Mesenchymal stem cell (in vitro differentiated cells and primary cell): ENCODE measurements at regions not wholly inside any gene's neighbourhood (a gene's known extent, or its start where the extent isn't known, plus 50 kb on each side); places are given as distances from the start of the nearest gene placed in this dataset.
A peak's percentile ranks its signal among the peaks of the same experiment; 100 is the strongest.

Experiments
- DNase-seq: peaks from one replicate; pipeline ENCODE4 v3.0.0-alpha.2; 2013
- H2AFZ ChIP-seq: one replicate; pipeline ENCODE4 v1.6.1; 2013; ENCODE audit warnings: low read depth, mild to moderate bottlenecking, control low read depth, inconsistent platforms, low read length, moderate library complexity
- H2AK5ac ChIP-seq: 2 replicates; pipeline ENCODE4 v1.6.1; 2013; ENCODE audit warnings: low read length, moderate library complexity, mild to moderate bottlenecking, inconsistent platforms; ENCODE audit not compliant: severe bottlenecking
- H2BK120ac ChIP-seq: one replicate; pipeline ENCODE4 v1.6.1; 2013; ENCODE audit warnings: low read depth, mild to moderate bottlenecking, inconsistent platforms, low read length, moderate library complexity
- H2BK12ac ChIP-seq, 2 experiments: one replicate each; pipeline ENCODE4 v1.6.1; 2013; ENCODE audit warnings: inconsistent platforms in 2 of 2, low read length in 2 of 2, mild to moderate bottlenecking in 2 of 2, moderate library complexity in 2 of 2, control low read depth in 1 of 2
- H2BK15ac ChIP-seq: one replicate; pipeline ENCODE4 v1.6.1; 2013; ENCODE audit warnings: mild to moderate bottlenecking, low read depth, inconsistent platforms; ENCODE audit not compliant: poor library complexity, severe bottlenecking
- H2BK5ac ChIP-seq: 2 replicates; pipeline ENCODE4 v1.6.1; 2013; ENCODE audit warnings: low read depth, mild to moderate bottlenecking, low read length, control low read depth, inconsistent platforms; ENCODE audit not compliant: poor library complexity, severe bottlenecking
- H3K14ac ChIP-seq, 2 experiments: one replicate each; pipeline ENCODE4 v1.6.1; 2013; ENCODE audit warnings: inconsistent platforms in 2 of 2, low read length in 2 of 2, control low read depth in 1 of 2, mild to moderate bottlenecking in 1 of 2, moderate library complexity in 1 of 2
- H3K18ac ChIP-seq, 2 experiments: one replicate each; pipeline ENCODE4 v1.6.1; 2013; ENCODE audit warnings: inconsistent platforms in 2 of 2, low read length in 2 of 2, control low read depth in 1 of 2, low read depth in 1 of 2, mild to moderate bottlenecking in 1 of 2
- H3K23ac ChIP-seq, 2 experiments: one replicate each; pipeline ENCODE4 v1.6.1; 2013; ENCODE audit warnings: inconsistent platforms in 2 of 2, low read length in 2 of 2, mild to moderate bottlenecking in 2 of 2, moderate library complexity in 2 of 2, control low read depth in 1 of 2
- H3K27ac ChIP-seq: 2 replicates; pipeline ENCODE4 v1.5.1; 2013; ENCODE audit warnings: mild to moderate bottlenecking, moderate library complexity, low read length, control low read depth, inconsistent platforms; ENCODE audit not compliant: poor library complexity, severe bottlenecking
- H3K27me3 ChIP-seq, 2 experiments: 2 replicates each; pipeline versions ENCODE4 v1.6.1 to v1.7.0; 2013; ENCODE audit warnings: low read length in 2 of 2, mild to moderate bottlenecking in 2 of 2, moderate library complexity in 2 of 2, control low read depth in 1 of 2, inconsistent platforms in 1 of 2; ENCODE audit not compliant: control insufficient read depth in 1 of 2, insufficient read depth in 1 of 2
- H3K36me3 ChIP-seq, 2 experiments: 2 replicates each; pipeline versions ENCODE4 v1.6.1 to v1.7.0; 2013; ENCODE audit warnings: low read length in 2 of 2, control low read depth in 1 of 2, inconsistent platforms in 1 of 2, low read depth in 1 of 2, mild to moderate bottlenecking in 1 of 2; ENCODE audit not compliant: insufficient read depth in 2 of 2, control insufficient read depth in 1 of 2
- H3K4ac ChIP-seq, 2 experiments: one replicate each; pipeline ENCODE4 v1.6.1; 2013; ENCODE audit warnings: inconsistent platforms in 2 of 2, low read length in 2 of 2, mild to moderate bottlenecking in 2 of 2, moderate library complexity in 2 of 2, control low read depth in 1 of 2, low read depth in 1 of 2
- H3K4me1 ChIP-seq: 2 replicates; pipeline ENCODE4 v1.6.1; 2013; ENCODE audit warnings: low read depth, low read length, control low read depth; ENCODE audit not compliant: control insufficient read depth, insufficient read depth
- H3K4me2 ChIP-seq: 2 replicates; pipeline ENCODE4 v1.6.1; 2013; ENCODE audit warnings: low read length, mild to moderate bottlenecking, inconsistent platforms; ENCODE audit not compliant: poor library complexity, severe bottlenecking
- H3K4me3 ChIP-seq, 2 experiments: 2 replicates each; pipeline versions ENCODE4 v1.5.1 to v1.7.0; 2013; ENCODE audit warnings: low read length in 2 of 2, mild to moderate bottlenecking in 2 of 2, control low read depth in 1 of 2, low read depth in 1 of 2; ENCODE audit not compliant: insufficient read depth in 1 of 2
- H3K79me1 ChIP-seq: replicated peaks from 2 replicates; pipeline ENCODE4 v1.6.1; 2013; ENCODE audit warnings: mild to moderate bottlenecking, control low read depth, low read length, inconsistent platforms; ENCODE audit not compliant: poor library complexity, severe bottlenecking
- H3K9ac ChIP-seq: 2 replicates; pipeline ENCODE4 v1.7.0; 2013; ENCODE audit warnings: mild to moderate bottlenecking, low read length, moderate library complexity
- H3K9me3 ChIP-seq: 2 replicates; pipeline ENCODE4 v1.7.0; 2013; ENCODE audit warnings: mild to moderate bottlenecking, low read length; ENCODE audit not compliant: control insufficient read depth
- H4K8ac ChIP-seq: one replicate; pipeline ENCODE4 v1.6.1; 2013; ENCODE audit warnings: inconsistent platforms, mild to moderate bottlenecking, low read length, moderate library complexity
- H4K91ac ChIP-seq: one replicate; pipeline ENCODE4 v1.6.1; 2013; ENCODE audit warnings: mild to moderate bottlenecking, low read length, inconsistent platforms
- WGBS: methylation state at CpG from one replicate; pipeline ENCODE4 v1.1.7; 2013; ENCODE audit warnings: mixed read lengths; 5-methylcytosine and 5-hydroxymethylcytosine counted together

GRCh38 chrX:45888518-45888917 lies 656.7 kb downstream of the ZNF674 start:
- Histone ChIP-seq H2BK5ac (no peak overlapping the region), H3K18ac (no peak overlapping the region), H2BK12ac (no peak overlapping the region)

GRCh38 chrX:45885931-45886330 lies 659.3 kb downstream of the ZNF674 start:
- no peak overlapping the region for H2AFZ ChIP-seq
- 90% methylated on average over 1 of the region's 2 CpGs for WGBS

More at GRCh38 chrX:45888518-45888917, 656.7 kb downstream of the ZNF674 start:
- H3K79me1 ChIP-seq, result no peaks in the 10 kb centered on the region
- no peaks in the 10 kb centered on the region for H3K36me3 ChIP-seq
- no peak overlapping the region for H3K27ac ChIP-seq
- H3K4me2 ChIP-seq, result no peak overlapping the region
- H2AFZ ChIP-seq, result no peak overlapping the region
- peaks cover 0 to 36% of the 10 kb centered on the region in 2 experiments for H3K27me3 ChIP-seq
- no peak overlapping the region for H2BK120ac ChIP-seq
- no peak overlapping the region for H3K14ac ChIP-seq
- no peak overlapping the region for H3K23ac ChIP-seq
- peak; percentile 8 for DNase-seq
- no peak overlapping the region for H3K9ac ChIP-seq
- H4K8ac ChIP-seq, result no peak overlapping the region
- no peak overlapping the region for H2BK15ac ChIP-seq
- H3K4me3 ChIP-seq, result no peak overlapping the region
- no peak overlapping the region for H2AK5ac ChIP-seq
- H4K91ac ChIP-seq, result no peak overlapping the region
- no peaks in the 10 kb centered on the region for H3K4me1 ChIP-seq
- no peaks in the 10 kb centered on the region for H3K9me3 ChIP-seq
- no peak overlapping the region for H3K4ac ChIP-seq

GRCh38 chrX:45879512-45879911 lies 665.7 kb downstream of the ZNF674 start:
- H4K91ac ChIP-seq, result no peak overlapping the region
- no peak overlapping the region for H2AK5ac ChIP-seq
- no peak for DNase-seq
- H3K23ac ChIP-seq, result no peak overlapping the region
- H3K9me3 ChIP-seq, result no peaks in the 10 kb centered on the region
- H3K36me3 ChIP-seq, result no peaks in the 10 kb centered on the region
- H3K4me1 ChIP-seq, result no peaks in the 10 kb centered on the region
- H3K27ac ChIP-seq, result no peak overlapping the region
- no peak overlapping the region for H3K4ac ChIP-seq
- no peaks in the 10 kb centered on the region for H3K79me1 ChIP-seq
- peaks cover 0 to 37% of the 10 kb centered on the region in 2 experiments for H3K27me3 ChIP-seq
- no peak overlapping the region for H3K14ac ChIP-seq
- H2BK15ac ChIP-seq, result no peak overlapping the region
- H2BK5ac ChIP-seq, result no peak overlapping the region
- no peak overlapping the region for H3K4me2 ChIP-seq
- WGBS, result 86% methylated on average over 2 of the region's 3 CpGs
- no peak overlapping the region for H3K4me3 ChIP-seq
- no peak overlapping the region for H2AFZ ChIP-seq
- no peak overlapping the region for H3K18ac ChIP-seq
- no peak overlapping the region for H2BK12ac ChIP-seq
- H2BK120ac ChIP-seq, result no peak overlapping the region
- H3K9ac ChIP-seq, result no peak overlapping the region
- H4K8ac ChIP-seq, result no peak overlapping the region

More at GRCh38 chrX:45885931-45886330, 659.3 kb downstream of the ZNF674 start:
- Histone ChIP-seq H2BK5ac (no peak overlapping the region), H3K27me3 (peaks cover 0 to 41% of the 10 kb centered on the region in 2 experiments), H3K14ac (no peak overlapping the region), H3K23ac (no peak overlapping the region), H3K4ac (no peak overlapping the region), H2AK5ac (no peak overlapping the region), H3K36me3 (no peaks in the 10 kb centered on the region), H3K9me3 (no peaks in the 10 kb centered on the region), H3K4me3 (no peak overlapping the region), H2BK15ac (no peak overlapping the region), H4K91ac (no peak overlapping the region), H3K9ac (no peak overlapping the region), H2BK120ac (no peak overlapping the region), H3K27ac (no peak overlapping the region), H2BK12ac (no peak overlapping the region), H3K4me1 (no peaks in the 10 kb centered on the region), H3K4me2 (no peak overlapping the region), H3K79me1 (no peaks in the 10 kb centered on the region), H4K8ac (no peak overlapping the region), H3K18ac (no peak overlapping the region)
- no peak for DNase-seq

GRCh38 chrX:45876206-45876605 lies 669.0 kb downstream of the ZNF674 start:
- H3K4me2 ChIP-seq, result no peak overlapping the region
- H3K14ac ChIP-seq, result no peak overlapping the region
- no peak overlapping the region for H2BK5ac ChIP-seq
- H3K27me3 ChIP-seq, result peaks cover 0 to 55% of the 10 kb centered on the region in 2 experiments
- no peak overlapping the region for H3K9ac ChIP-seq
- H4K91ac ChIP-seq, result no peak overlapping the region
- no peaks in the 10 kb centered on the region for H3K79me1 ChIP-seq
- no peak overlapping the region for H3K4me3 ChIP-seq
- H3K4ac ChIP-seq, result no peak overlapping the region
- H3K23ac ChIP-seq, result no peak overlapping the region
- H3K36me3 ChIP-seq, result no peaks in the 10 kb centered on the region
- H2BK120ac ChIP-seq, result no peak overlapping the region
- no peak overlapping the region for H4K8ac ChIP-seq
- H2AFZ ChIP-seq, result no peak overlapping the region
- H2BK12ac ChIP-seq, result no peak overlapping the region
- no CpG with 5 or more reads among the region's 4 CpGs for WGBS
- H2AK5ac ChIP-seq, result no peak overlapping the region
- H3K27ac ChIP-seq, result no peak overlapping the region
- H3K9me3 ChIP-seq, result no peaks in the 10 kb centered on the region
- H2BK15ac ChIP-seq, result no peak overlapping the region
- no peak for DNase-seq
- H3K4me1 ChIP-seq, result no peaks in the 10 kb centered on the region
- H3K18ac ChIP-seq, result no peak overlapping the region
